ENCODE measurements at regions not wholly inside any gene's neighbourhood (a gene's known extent, or its start where the extent isn't known, plus 50 kb on each side); places are given as distances from the start of the nearest gene placed in this dataset.

GRCh38 chr3:86731501-86731901, 259.4 kb downstream of the VGLL3 start:
- ChIA-PET POLR2A (ENCODE audit: partially characterized antibody) (no interaction called here), CTCF (ENCODE audit: partially characterized antibody) (no interaction called here)
- Mint-ChIP-seq H3K27me3 (no peaks in the 10 kb centered on the region), H3K4me1 (no peaks in the 10 kb centered on the region), H3K27ac (no peak overlapping the region), H3K4me3 (no peak overlapping the region), H3K36me3 (no peaks in the 10 kb centered on the region), H3K9me3 (peaks cover 0 to 15% (median 7%) of the 10 kb centered on the region in 8 donors)
- H3K4me3 ChIP-seq (ENCODE audit: low read length in 2 of 2): no peak overlapping the region
- DNase-seq: no peak
- H3K9me3 ChIP-seq (ENCODE audit: control insufficient read depth in 1 of 2, low read length in 2 of 2): no peaks in the 10 kb centered on the region
- H3K27me3 ChIP-seq (ENCODE audit: insufficient read depth, low read length): no peaks in the 10 kb centered on the region
- intact Hi-C loops (cut with micrococcal nuclease): no loop called here
- H3K27ac ChIP-seq (ENCODE audit: low read depth, low read length): no peak overlapping the region
- no peaks in the 10 kb centered on the region for H3K36me3 ChIP-seq (ENCODE audit: insufficient read depth, low read length)
- H3K4me1 ChIP-seq (ENCODE audit: insufficient read depth, low read length): no peaks in the 10 kb centered on the region

GRCh38 chr3:86723433-86723832, 267.5 kb downstream of the VGLL3 start:
- no peaks in the 10 kb centered on the region for H3K36me3 ChIP-seq (ENCODE audit: insufficient read depth, low read length)
- no peaks in the 10 kb centered on the region for H3K9me3 ChIP-seq (ENCODE audit: control insufficient read depth in 1 of 2, low read length in 2 of 2)
- H3K27me3 Mint-ChIP-seq: no peaks in the 10 kb centered on the region
- ChIA-PET CTCF (ENCODE audit: partially characterized antibody) (no interaction called here), POLR2A (ENCODE audit: partially characterized antibody) (no interaction called here)
- H3K4me1 ChIP-seq (ENCODE audit: insufficient read depth, low read length): no peaks in the 10 kb centered on the region
- no peak overlapping the region for H3K27ac ChIP-seq (ENCODE audit: low read depth, low read length)
- H3K36me3 Mint-ChIP-seq: no peaks in the 10 kb centered on the region
- H3K4me1 Mint-ChIP-seq: no peaks in the 10 kb centered on the region
- H3K9me3 Mint-ChIP-seq: peaks cover 0 to 8% (median 2%) of the 10 kb centered on the region in 8 donors
- no peak for DNase-seq
- H3K27ac Mint-ChIP-seq: no peak overlapping the region
- H3K4me3 Mint-ChIP-seq: no peak overlapping the region
- intact Hi-C loops (cut with micrococcal nuclease): no loop called here
- no peaks in the 10 kb centered on the region for H3K27me3 ChIP-seq (ENCODE audit: insufficient read depth, low read length)
- no peak overlapping the region for H3K4me3 ChIP-seq (ENCODE audit: low read length in 2 of 2)

GRCh38 chr3:86711634-86712033, 279.3 kb downstream of the VGLL3 start:
- Histone ChIP-seq H3K4me1 (ENCODE audit: insufficient read depth, low read length) (no peaks in the 10 kb centered on the region), H3K4me3 (ENCODE audit: low read length in 2 of 2) (no peak overlapping the region), H3K27ac (ENCODE audit: low read depth, low read length) (no peak overlapping the region), H3K27me3 (ENCODE audit: insufficient read depth, low read length) (no peaks in the 10 kb centered on the region), H3K36me3 (ENCODE audit: insufficient read depth, low read length) (no peaks in the 10 kb centered on the region), H3K9me3 (ENCODE audit: control insufficient read depth in 1 of 2, low read length in 2 of 2) (no peaks in the 10 kb centered on the region)
- intact Hi-C loops (cut with micrococcal nuclease): no loop called here
- H3K36me3 Mint-ChIP-seq: no peaks in the 10 kb centered on the region
- H3K4me3 Mint-ChIP-seq: no peak overlapping the region
- POLR2A ChIA-PET (ENCODE audit: partially characterized antibody): no interaction called here
- H3K27me3 Mint-ChIP-seq: no peaks in the 10 kb centered on the region
- CTCF ChIA-PET (ENCODE audit: partially characterized antibody): no interaction called here
- H3K27ac Mint-ChIP-seq: no peak overlapping the region
- no peaks in the 10 kb centered on the region for H3K4me1 Mint-ChIP-seq
- DNase-seq: no peak
- peaks cover 0 to 12% (median 8%) of the 10 kb centered on the region in 8 donors for H3K9me3 Mint-ChIP-seq

- no peak overlapping the region for H3K27ac Mint-ChIP-seq
- no peaks in the 10 kb centered on the region for H3K27me3 Mint-ChIP-seq
- H3K27me3 ChIP-seq (ENCODE audit: insufficient read depth, low read length): no peaks in the 10 kb centered on the region
- no peaks in the 10 kb centered on the region for H3K36me3 ChIP-seq (ENCODE audit: insufficient read depth, low read length)
- ChIA-PET CTCF (ENCODE audit: partially characterized antibody) (no interaction called here), POLR2A (ENCODE audit: partially characterized antibody) (no interaction called here)
- H3K9me3 Mint-ChIP-seq: peaks cover 1 to 22% (median 15%) of the 10 kb centered on the region in 8 donors
- intact Hi-C loops (cut with micrococcal nuclease): no loop called here
- no peaks in the 10 kb centered on the region for H3K9me3 ChIP-seq (ENCODE audit: control insufficient read depth in 1 of 2, low read length in 2 of 2)
- no peak overlapping the region for H3K4me3 Mint-ChIP-seq
- H3K27ac ChIP-seq (ENCODE audit: low read depth, low read length): no peak overlapping the region
- H3K4me1 ChIP-seq (ENCODE audit: insufficient read depth, low read length): no peaks in the 10 kb centered on the region
- H3K4me3 ChIP-seq (ENCODE audit: low read length in 2 of 2): no peak overlapping the region
- DNase-seq: no peak
- no peaks in the 10 kb centered on the region for H3K36me3 Mint-ChIP-seq
- H3K4me1 Mint-ChIP-seq: no peaks in the 10 kb centered on the region
These were observed 282.1 kb downstream of the VGLL3 start for GRCh38 chr3:86708893-86709292.

- POLR2A ChIA-PET (ENCODE audit: partially characterized antibody): no interaction called here
These were observed 288.5 kb downstream of the VGLL3 start for GRCh38 chr3:86702381-86702958.

GRCh38 chr3:86695752-86696151, 295.2 kb downstream of the VGLL3 start:
- H3K27ac Mint-ChIP-seq: no peak overlapping the region
- peaks cover 0 to 8% (median 2%) of the 10 kb centered on the region in 8 donors for H3K9me3 Mint-ChIP-seq
- ChIA-PET POLR2A (ENCODE audit: partially characterized antibody) (no interaction called here), CTCF (ENCODE audit: partially characterized antibody) (no interaction called here)
- H3K36me3 ChIP-seq (ENCODE audit: insufficient read depth, low read length): no peaks in the 10 kb centered on the region
- no peak overlapping the region for H3K4me3 ChIP-seq (ENCODE audit: low read length in 2 of 2)
- H3K4me1 Mint-ChIP-seq: no peaks in the 10 kb centered on the region
- no peak for DNase-seq
- no peaks in the 10 kb centered on the region for H3K4me1 ChIP-seq (ENCODE audit: insufficient read depth, low read length)
- H3K27me3 Mint-ChIP-seq: no peaks in the 10 kb centered on the region
- H3K36me3 Mint-ChIP-seq: no peaks in the 10 kb centered on the region
- no peaks in the 10 kb centered on the region for H3K27me3 ChIP-seq (ENCODE audit: insufficient read depth, low read length)
- intact Hi-C loops (cut with micrococcal nuclease): no loop called here
- H3K27ac ChIP-seq (ENCODE audit: low read depth, low read length): no peak overlapping the region
- H3K4me3 Mint-ChIP-seq: no peak overlapping the region
- H3K9me3 ChIP-seq (ENCODE audit: control insufficient read depth in 1 of 2, low read length in 2 of 2): no peaks in the 10 kb centered on the region

More at GRCh38 chr3:86702381-86702958, 288.5 kb downstream of the VGLL3 start:
- H3K27me3 Mint-ChIP-seq: no peaks in the 10 kb centered on the region
- Histone ChIP-seq H3K27ac (ENCODE audit: low read depth, low read length) (no peak overlapping the region), H3K4me1 (ENCODE audit: insufficient read depth, low read length) (no peaks in the 10 kb centered on the region), H3K9me3 (ENCODE audit: control insufficient read depth in 1 of 2, low read length in 2 of 2) (no peaks in the 10 kb centered on the region), H3K27me3 (ENCODE audit: insufficient read depth, low read length) (no peaks in the 10 kb centered on the region), H3K36me3 (ENCODE audit: insufficient read depth, low read length) (no peaks in the 10 kb centered on the region), H3K4me3 (ENCODE audit: low read length in 2 of 2) (no peak overlapping the region)
- CTCF ChIA-PET (ENCODE audit: partially characterized antibody): no interaction called here
- intact Hi-C loops (cut with micrococcal nuclease): no loop called here
- H3K36me3 Mint-ChIP-seq: no peaks in the 10 kb centered on the region
- H3K4me1 Mint-ChIP-seq: no peaks in the 10 kb centered on the region
- peaks cover 1 to 16% (median 9%) of the 10 kb centered on the region in 8 donors for H3K9me3 Mint-ChIP-seq
- no peak for DNase-seq
- no peak overlapping the region for H3K4me3 Mint-ChIP-seq
- H3K27ac Mint-ChIP-seq: no peak overlapping the region

- no peak overlapping the region for H3K4me3 Mint-ChIP-seq
- H3K27me3 Mint-ChIP-seq: no peaks in the 10 kb centered on the region
These were observed 317.0 kb downstream of the VGLL3 start for GRCh38 chr3:86673991-86674390.

GRCh38 chr3:86661817-86662216, 329.1 kb downstream of the VGLL3 start:
- intact Hi-C loops (cut with micrococcal nuclease): no loop called here
- H3K4me3 ChIP-seq (ENCODE audit: low read length in 2 of 2): no peak overlapping the region
- no peaks in the 10 kb centered on the region for H3K27me3 ChIP-seq (ENCODE audit: insufficient read depth, low read length)
- H3K9me3 Mint-ChIP-seq: peaks cover 0 to 10% (median 4%) of the 10 kb centered on the region in 8 donors
- H3K27ac ChIP-seq (ENCODE audit: low read depth, low read length): no peak overlapping the region
- H3K9me3 ChIP-seq (ENCODE audit: control insufficient read depth in 1 of 2, low read length in 2 of 2): no peaks in the 10 kb centered on the region
- DNase-seq: no peak
- no peaks in the 10 kb centered on the region for H3K27me3 Mint-ChIP-seq
- no peak overlapping the region for H3K27ac Mint-ChIP-seq
- H3K4me3 Mint-ChIP-seq: no peak overlapping the region
- H3K36me3 Mint-ChIP-seq: no peaks in the 10 kb centered on the region
- H3K36me3 ChIP-seq (ENCODE audit: insufficient read depth, low read length): no peaks in the 10 kb centered on the region
- no peaks in the 10 kb centered on the region for H3K4me1 ChIP-seq (ENCODE audit: insufficient read depth, low read length)
- ChIA-PET POLR2A (ENCODE audit: partially characterized antibody) (no interaction called here), CTCF (ENCODE audit: partially characterized antibody) (no interaction called here)
- no peaks in the 10 kb centered on the region for H3K4me1 Mint-ChIP-seq

More at GRCh38 chr3:86673991-86674390, 317.0 kb downstream of the VGLL3 start:
- no peaks in the 10 kb centered on the region for H3K4me1 Mint-ChIP-seq
- Histone ChIP-seq H3K27ac (ENCODE audit: low read depth, low read length) (no peak overlapping the region), H3K27me3 (ENCODE audit: insufficient read depth, low read length) (no peaks in the 10 kb centered on the region), H3K4me3 (ENCODE audit: low read length in 2 of 2) (no peak overlapping the region), H3K4me1 (ENCODE audit: insufficient read depth, low read length) (no peaks in the 10 kb centered on the region), H3K9me3 (ENCODE audit: control insufficient read depth in 1 of 2, low read length in 2 of 2) (peaks cover 0 to 3% of the 10 kb centered on the region in 2 donors), H3K36me3 (ENCODE audit: insufficient read depth, low read length) (no peaks in the 10 kb centered on the region)
- ChIA-PET CTCF (ENCODE audit: partially characterized antibody) (no interaction called here), POLR2A (ENCODE audit: partially characterized antibody) (no interaction called here)
- H3K27ac Mint-ChIP-seq: no peak overlapping the region
- intact Hi-C loops (cut with micrococcal nuclease): no loop called here
- no peak for DNase-seq
- H3K36me3 Mint-ChIP-seq: no peaks in the 10 kb centered on the region
- peaks cover 2 to 27% (median 14%) of the 10 kb centered on the region in 8 donors for H3K9me3 Mint-ChIP-seq
